GM18505 (cell line): ENCODE measurements at regions not wholly inside any gene's neighbourhood (a gene's known extent, or its start where the extent isn't known, plus 50 kb on each side); places are given as distances from the start of the nearest gene placed in this dataset.

ENCODE experiments used
- ATAC-seq: cut with Tn5 transposase; IDR thresholded peaks from one replicate; pipeline ENCODE4 v1.9.1; 2021; ENCODE audit not compliant: unreplicated experiment
- POLR2A ChIP-seq: IDR thresholded peaks from 4 replicates; pipeline ENCODE4 v1.6.1; 2011; ENCODE audit warnings: borderline replicate concordance; ENCODE audit not compliant: insufficient read depth, insufficient read length; ENCODE audit errors: extremely low read depth

DNA sequence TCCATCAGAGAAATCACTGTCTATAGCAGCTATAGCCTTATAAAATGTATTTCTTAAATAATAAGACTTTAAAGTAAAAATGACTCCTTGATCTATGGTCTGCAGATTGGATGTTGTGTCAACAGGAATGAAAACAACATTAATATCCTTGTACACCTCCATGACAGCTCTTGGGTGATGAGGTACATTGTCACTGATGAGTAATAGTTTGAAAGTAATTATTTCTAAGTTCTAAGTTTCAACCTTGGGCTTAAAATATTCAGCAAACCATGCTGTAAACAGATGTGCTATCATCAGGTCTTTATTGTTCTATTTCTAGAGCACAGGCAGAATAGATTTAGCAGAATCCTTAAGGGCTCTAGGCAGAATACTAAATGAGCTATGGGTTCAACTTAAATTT lies 568.2 kb upstream of the BCHE start:
- ATAC-seq = no peak
- no peak for TF ChIP-seq POLR2A

DNA sequence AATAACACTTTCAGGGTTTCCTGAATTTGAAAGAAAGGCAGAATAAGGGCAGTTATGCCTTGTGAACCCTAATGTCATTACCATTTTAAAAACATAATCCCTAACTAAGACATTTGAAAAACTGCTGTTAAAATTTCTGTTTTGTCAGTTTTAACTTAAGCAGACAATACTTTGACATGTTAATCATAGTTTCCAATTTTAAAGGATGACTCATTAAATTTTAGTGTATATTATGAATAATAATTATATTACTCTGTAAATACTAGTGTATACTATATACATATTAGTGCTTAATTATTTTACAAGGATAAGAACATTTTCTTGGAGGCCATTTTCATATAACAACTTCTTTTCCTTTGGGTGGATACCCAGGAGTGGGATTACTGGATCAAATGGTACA lies 553.1 kb upstream of the BCHE start:
- no peak for TF ChIP-seq POLR2A
- no peak for ATAC-seq

DNA sequence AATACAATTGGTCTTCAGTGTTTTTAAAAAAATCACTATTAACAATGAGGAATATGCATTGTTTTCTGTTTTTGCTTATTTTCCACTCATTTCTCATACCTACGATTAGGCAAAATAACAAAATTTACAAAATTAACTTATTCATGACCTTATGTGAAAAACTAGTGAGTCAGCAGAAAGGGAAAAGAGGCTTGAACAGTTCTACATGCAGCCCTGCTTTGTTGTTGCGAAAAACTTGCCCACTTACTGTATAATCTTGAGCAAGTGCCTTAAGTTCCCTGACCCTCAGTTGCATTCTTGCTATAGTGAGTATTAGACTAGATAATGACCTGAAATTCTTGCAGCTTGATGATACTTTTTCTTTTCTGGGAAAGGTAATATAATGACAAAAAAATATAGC lies 551.1 kb upstream of the BCHE start:
- no peak for ATAC-seq
- no peak for TF ChIP-seq POLR2A

DNA sequence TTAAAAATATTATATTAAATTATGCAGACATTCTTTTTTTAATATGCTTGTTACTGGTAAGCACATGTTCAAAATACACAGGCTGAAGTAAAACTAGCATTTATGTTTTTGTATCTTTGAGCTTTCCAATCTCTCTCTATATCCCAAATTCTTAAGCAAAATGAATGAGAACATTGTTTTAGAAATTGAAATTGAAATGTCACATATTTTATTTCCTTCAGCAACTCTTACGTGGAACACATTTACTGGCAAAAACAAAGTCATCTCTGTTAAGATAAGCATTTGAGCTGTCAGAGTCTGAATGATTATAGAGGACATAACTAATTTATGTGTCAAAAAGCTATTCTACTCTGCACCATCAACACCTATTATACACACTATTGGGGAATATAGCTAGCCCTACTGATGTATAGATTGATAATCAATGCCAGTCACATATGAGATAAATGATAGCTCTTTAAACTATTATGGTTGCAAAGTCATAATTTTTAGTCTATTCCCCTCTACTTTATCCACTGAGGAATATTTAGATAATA lies 535.4 kb upstream of the BCHE start:
- ATAC-seq = no peak
- TF ChIP-seq POLR2A = no peak

DNA sequence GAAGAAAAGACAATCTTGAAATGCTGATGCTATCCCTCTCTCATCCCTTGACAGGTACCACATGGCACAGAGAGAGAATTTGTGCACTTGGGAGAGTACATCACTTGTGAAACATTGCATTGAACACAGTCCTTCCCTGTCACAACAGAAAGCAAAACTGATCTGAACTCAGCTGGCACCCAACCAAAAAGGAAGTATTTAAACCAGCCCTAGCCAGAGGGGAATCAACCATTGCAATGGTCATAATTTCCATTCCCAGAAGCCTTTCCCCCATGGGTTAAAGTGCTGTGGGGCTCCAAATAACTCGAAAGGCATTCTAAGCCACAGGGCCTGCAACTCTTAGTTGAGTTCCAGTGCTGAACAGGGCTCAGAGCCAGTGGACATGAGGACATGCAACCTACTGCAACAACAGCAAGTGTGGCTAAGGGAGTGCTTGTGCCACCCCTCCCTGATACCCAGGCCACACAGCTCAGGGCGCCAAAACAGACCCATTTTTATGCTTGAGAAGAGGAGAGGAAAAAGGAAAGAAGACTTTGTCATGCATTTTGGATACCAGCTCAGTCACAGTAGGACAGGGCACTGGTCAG lies 530.8 kb upstream of the BCHE start:
- ATAC-seq = no peak
- no peak for TF ChIP-seq POLR2A

DNA sequence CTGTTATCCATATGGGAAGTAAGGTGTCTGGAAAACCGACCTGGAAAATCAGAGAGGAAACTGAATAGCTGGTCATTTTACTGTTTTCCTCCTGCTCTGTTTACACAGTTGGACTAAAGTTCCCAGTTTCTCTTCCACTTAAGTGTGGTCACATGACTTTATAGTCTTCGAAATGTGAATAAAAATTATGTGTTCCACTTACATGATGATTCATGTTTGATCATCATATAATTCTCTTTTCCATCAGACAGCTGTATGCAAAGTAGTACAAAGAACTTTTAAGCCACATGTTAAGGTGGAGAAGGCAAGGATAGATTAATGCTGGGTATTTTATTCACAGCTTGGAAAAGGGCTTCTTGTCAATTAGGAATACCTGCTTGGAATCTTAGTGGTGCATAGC lies 525.5 kb upstream of the BCHE start:
- ATAC-seq = no peak
- TF ChIP-seq POLR2A = no peak

DNA sequence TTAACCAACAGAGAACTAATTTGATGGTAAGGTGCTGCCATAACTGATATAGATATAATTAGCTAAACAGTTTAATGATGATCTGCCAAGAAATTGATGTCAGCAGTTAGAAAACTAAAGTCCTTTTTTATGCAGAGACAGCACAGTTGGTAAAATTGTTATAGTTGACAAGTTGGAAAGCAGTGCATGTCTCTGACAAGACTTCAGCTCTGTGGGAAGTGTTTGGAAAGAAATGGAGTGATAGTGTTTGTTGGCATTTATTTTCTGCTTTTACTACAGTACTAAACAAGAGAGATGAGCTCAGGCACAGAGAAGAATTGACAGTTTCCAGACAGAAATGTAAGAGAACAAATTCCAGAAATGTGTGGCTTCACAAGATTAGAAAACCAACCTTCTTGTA lies 523.5 kb upstream of the BCHE start:
- no peak for TF ChIP-seq POLR2A
- ATAC-seq = no peak

DNA sequence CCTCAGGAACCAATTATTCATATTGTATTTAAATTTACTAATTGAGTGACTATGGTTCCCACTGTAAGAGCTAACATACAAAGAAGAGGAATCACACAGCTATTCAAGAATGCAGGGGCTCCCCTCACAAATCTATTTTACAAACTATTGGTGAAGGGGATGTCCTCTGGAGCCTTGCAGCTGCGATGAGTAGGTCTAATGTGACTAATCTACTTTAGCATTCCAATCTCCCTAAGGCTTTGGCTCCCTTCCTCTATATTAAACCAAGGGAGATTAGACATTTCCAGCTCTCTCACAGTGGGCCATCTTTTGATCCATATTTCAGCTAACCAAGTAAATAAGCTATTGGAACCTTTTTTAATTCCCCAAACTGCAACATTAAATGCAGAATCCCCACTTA lies 514.2 kb upstream of the BCHE start:
- TF ChIP-seq POLR2A = no peak

DNA sequence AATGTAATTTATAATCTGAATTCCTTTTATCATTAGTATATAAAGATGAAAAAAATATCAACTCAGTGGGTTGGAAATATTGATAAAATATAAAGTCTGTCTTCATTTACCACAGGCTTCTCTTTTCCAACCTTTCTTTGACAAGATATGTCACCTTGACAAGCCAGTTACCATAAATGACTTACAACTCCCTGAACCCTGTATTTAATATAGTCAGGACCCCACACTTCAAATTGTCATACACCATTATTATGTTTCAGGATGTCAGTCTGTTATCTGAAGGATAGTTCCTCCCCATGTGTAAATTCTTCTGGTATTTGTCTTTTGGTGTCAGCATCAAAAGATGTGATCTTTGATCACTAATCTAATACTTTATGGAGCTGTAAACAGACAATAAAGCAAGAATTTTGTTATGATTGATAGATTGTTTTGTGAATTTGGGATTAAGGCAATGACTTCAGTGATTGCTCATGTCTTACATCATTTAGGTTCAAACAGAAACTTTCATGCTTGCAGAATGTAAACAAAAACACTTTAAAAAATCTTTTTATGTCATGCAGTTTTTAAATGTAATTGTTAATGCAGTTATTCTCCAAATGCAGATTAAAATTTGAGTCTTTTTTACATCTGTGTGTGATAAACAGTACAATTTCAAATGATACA lies 503.5 kb upstream of the BCHE start:
- no peak for TF ChIP-seq POLR2A
- ATAC-seq = no peak

More for the DNA sequence above, 514.2 kb upstream of the BCHE start:
- ATAC-seq = no peak

DNA sequence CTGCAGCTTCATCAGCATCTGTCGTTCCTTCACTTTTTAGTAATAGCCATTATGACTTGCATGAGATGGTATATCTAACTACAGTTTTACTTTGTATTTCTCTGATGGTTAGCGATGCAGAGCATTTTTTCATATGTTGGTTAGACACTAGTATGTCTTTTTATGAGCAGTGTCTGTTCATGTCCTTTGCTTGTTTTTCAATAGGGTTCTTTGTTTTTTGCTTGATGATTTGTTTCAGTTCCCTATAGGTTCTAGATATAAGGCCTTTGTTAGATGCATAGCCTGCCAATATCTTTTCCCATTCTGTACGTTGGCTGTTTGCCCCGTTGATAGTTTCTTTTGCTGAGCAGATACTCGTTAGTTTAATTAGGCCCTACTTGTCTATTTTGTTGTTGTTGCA lies 487.2 kb upstream of the BCHE start:
- no peak for TF ChIP-seq POLR2A
- no peak for ATAC-seq

DNA sequence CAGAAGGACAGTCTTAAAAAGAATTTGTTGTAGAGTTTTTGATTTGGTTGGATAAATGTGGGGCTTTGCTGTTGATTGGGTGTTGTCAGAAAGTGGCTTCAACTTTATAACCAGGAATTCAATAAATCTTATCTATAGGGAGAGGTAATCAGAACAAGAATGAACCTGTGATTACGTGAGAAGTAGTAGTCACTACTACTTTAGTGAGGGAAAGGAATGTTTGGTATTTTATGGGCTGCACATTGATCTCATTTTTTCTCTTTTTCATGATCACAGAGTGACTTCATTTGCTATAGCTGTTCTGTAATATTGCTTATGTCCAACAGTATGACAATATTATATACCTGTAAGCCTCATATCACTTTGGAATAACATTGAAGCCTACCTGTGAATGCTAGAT lies 485.2 kb upstream of the BCHE start:
- no peak for ATAC-seq
- no peak for TF ChIP-seq POLR2A

DNA sequence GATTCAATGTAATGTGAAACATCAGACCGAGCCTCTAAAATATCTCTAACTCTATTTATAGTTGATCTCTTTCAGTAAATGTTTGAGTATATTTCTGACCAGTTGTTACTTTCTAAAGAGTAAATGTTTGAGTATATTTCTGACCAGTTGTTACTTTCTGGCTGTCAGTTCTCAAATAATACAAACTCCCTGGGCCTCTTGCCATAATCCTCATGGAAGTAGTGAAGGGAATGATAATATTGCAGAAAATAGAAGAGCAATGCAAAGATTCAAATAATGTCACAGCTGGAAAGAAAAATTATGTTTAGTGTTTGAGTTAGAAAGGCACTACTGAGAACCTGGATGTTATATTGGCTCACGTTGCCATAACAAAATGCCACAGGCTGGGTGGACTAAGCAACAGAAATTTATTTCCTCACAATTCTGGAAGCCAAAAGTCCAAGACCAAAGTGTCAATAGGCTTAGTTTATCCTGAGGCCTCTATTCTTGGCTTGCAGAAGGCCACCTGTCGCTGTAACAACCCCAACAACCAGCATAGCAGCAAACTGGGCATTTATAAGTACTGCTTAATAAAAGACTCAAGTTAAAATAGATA lies 470.6 kb upstream of the BCHE start:
- no peak for TF ChIP-seq POLR2A
- ATAC-seq = no peak

DNA sequence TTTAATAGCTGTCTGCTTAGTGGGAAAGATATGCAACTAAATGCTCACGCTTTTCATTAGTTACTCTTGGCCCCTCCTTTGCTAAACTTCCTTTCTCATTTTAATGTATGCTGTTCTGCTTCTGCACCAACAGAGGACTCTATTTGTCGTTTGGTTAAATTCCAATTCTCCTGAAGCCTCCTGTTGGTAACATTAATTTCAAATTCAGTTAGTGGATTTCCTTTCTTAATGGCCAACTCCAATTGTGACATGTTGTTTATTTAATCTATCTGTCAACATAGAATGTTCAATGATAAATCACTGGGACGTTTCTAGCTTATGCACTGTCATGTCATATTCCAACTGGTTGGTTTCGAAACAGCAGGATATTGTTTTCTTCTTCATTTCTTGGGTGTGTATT lies 467.4 kb upstream of the BCHE start:
- ATAC-seq = no peak
- no peak for TF ChIP-seq POLR2A

DNA sequence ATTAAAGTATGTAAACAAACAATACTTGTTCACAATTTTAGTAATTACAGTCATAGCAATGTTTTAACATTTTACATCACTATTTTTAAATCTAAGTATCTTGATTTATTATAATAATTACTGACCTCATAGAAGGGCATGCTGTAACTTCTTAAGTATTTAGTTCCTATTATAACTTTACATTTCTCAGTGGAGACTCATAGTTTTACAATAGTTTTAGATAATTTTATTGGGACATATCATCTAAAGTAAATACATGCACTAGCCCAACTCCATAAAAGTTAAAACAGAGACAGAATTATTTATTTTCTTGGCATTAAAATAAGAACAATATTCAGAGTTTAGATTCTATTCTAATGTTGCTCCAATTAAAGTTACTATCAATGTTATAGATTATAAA lies 466.5 kb upstream of the BCHE start:
- ATAC-seq = no peak
- TF ChIP-seq POLR2A = no peak
